NT2/D1 (cell line): ENCODE measurements at regions not wholly inside any gene's neighbourhood (a gene's known extent, or its start where the extent isn't known, plus 50 kb on each side); places are given as distances from the start of the nearest gene placed in this dataset.

Experiments
- SUZ12 ChIP-seq: IDR thresholded peaks from 2 replicates; pipeline ENCODE4 v1.6.1; 2011; ENCODE audit not compliant: insufficient read length, insufficient read depth; ENCODE audit errors: extremely low read depth
- YY1 ChIP-seq: IDR thresholded peaks from 2 replicates; pipeline ENCODE4 v1.6.1; 2011; ENCODE audit not compliant: insufficient read length, insufficient read depth
- ZNF274 ChIP-seq: IDR thresholded peaks from 2 replicates; pipeline ENCODE4 v1.6.1; 2011; ENCODE audit warnings: mild to moderate bottlenecking, low read depth, low read length

- TF ChIP-seq SUZ12 = no peak
- no peak for TF ChIP-seq YY1
- TF ChIP-seq ZNF274 = no peak
Measured at GRCh38 chr11:112745973-112746372, 215.2 kb upstream of the NCAM1 start.
